Choroid plexus epithelial cell (primary cell): ENCODE measurements at regions not wholly inside any gene's neighbourhood (a gene's known extent, or its start where the extent isn't known, plus 50 kb on each side); places are given as distances from the start of the nearest gene placed in this dataset.

ENCODE experiments used
- DNase-seq: peaks from one replicate; pipeline ENCODE4 v3.0.0-alpha.2; 2010; ENCODE audit warnings: low read depth
- H3K4me3 ChIP-seq: 2 replicates; pipeline ENCODE4 v1.5.1; 2011; ENCODE audit warnings: low read depth, mild to moderate bottlenecking, control low read depth, low read length, moderate library complexity
- TF ChIP-seq, protein P1 (sequence below): conservative IDR thresholded peaks from 2 replicates; pipeline ENCODE4 v1.5.1; 2011; ENCODE audit warnings: low read depth, mild to moderate bottlenecking, control low read depth, inconsistent platforms, low read length, moderate library complexity

DNA sequence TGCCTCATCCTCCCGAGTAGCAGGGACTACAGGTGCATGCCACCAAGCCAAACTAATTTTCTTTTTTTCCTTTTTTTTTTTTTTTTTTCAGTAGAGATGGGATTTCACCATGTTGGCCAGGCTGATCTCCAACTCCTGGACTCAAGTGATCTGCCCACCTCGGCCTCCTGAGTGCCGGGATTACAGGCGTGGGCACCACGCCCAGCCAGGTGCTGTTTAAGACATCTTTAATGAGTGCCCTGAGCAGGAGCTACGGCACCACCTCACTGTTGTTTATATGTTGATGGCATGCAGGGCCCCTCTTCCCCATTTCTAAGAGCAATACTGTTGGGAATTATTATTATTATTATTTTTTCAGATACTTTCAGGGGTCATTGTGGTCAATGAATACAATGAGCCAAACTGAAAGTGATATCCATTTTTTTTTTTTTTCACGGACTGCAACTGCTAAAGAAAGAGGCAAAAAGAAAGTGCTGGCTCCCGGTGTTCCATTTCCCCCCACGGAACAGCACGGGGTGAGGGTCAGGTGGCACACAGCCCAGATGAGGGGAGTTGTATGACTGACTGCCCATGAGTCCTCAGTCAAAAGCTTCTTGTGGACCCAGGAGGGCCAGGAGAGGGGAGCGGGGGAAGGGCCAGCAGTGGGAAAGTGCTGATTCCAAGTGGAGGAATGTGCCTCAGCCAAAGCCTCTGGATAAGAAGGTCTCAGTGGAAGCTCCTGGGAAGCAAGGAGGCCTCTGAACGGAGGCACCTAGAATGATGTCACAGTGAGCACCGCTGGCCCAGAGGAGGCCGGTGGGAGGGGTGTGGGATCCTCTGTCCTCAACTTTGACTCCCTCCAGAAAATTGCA, 101.8 kb upstream of the HPF1 start:
- no peak overlapping the region for H3K4me3 ChIP-seq
- TF ChIP-seq, protein P1, sequence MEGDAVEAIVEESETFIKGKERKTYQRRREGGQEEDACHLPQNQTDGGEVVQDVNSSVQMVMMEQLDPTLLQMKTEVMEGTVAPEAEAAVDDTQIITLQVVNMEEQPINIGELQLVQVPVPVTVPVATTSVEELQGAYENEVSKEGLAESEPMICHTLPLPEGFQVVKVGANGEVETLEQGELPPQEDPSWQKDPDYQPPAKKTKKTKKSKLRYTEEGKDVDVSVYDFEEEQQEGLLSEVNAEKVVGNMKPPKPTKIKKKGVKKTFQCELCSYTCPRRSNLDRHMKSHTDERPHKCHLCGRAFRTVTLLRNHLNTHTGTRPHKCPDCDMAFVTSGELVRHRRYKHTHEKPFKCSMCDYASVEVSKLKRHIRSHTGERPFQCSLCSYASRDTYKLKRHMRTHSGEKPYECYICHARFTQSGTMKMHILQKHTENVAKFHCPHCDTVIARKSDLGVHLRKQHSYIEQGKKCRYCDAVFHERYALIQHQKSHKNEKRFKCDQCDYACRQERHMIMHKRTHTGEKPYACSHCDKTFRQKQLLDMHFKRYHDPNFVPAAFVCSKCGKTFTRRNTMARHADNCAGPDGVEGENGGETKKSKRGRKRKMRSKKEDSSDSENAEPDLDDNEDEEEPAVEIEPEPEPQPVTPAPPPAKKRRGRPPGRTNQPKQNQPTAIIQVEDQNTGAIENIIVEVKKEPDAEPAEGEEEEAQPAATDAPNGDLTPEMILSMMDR, result no peak
- DNase-seq, result no peak

DNA sequence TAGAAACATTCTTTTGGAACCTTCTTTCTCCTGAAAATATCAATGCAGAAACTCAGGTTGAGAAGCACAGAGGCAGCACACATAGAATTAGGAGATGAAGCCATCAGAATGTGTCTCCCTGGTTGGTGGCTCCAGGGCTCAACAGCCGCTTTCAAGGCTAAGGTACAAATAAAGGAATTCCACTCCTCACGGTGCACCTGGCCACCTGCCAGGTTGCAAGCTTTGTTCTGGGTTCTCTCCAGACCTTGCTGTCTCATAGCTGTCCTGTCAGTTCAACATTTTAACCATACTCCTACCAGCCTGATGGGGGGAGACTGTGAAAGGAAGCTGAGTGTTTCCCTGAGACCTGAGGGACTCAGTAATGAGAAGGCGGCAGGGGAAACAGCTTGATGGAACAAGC, 96.3 kb upstream of the HPF1 start:
- TF ChIP-seq, protein P1, result no peak
- H3K4me3 ChIP-seq, result no peak overlapping the region
- DNase-seq, result no peak

DNA sequence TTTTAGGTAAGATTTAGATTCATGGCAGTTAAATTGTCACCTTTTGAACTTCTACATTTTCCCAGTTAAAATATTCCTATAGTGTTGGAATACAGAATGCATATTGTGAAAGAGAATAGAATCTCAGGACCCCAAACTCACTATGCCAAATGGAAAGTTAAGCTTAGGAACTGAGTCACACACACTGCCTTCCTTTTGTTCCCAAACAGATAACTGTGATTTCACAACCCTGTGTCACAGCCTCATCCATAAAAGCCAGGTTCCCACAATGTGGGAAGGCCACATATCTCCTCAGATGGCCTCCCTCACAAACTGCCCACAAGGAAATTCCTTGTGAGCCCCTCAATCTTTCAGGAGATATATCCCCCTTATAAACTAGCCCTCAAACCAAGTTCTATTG, 94.7 kb upstream of the HPF1 start:
- TF ChIP-seq, protein P1, result no peak
- no peak overlapping the region for H3K4me3 ChIP-seq
- no peak for DNase-seq

DNA sequence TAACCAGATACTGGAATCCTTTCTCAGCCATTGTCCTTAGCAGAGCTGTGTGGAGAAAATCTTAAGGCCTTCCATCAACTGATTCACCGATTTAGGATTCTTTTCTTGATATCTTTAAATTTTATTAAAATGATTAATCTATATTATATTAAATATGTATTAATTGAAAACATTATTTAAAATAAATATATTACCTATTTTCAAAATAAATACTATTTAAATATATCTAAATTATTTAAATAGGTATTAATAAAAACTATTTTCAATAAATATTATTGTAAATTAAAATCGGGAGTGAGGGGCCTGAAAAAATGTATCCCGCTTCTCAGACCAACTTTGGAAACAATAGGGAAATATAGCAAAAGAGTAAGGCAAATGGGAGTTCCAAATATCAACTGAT, 94.0 kb upstream of the HPF1 start:
- TF ChIP-seq, protein P1, result no peak
- no peak overlapping the region for H3K4me3 ChIP-seq
- no peak for DNase-seq

DNA sequence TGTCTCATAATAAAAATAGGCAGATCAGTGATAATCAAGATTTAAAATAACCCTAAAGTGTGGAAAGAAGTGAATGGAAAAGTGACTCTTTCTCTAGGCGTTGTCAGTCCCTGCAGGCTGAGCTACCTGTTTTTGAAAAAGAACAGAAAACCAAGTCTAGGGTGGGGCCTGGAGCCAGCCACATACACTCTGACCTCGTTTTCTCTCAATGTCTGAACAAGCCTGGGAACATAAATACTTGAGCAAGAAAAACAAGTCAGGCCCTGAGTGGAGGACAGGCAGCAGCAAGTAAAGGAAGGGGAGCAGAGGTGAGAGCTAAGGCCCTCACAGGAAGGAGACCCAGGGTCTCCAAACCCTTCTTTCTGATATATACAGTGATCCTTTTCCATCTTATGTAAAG, 91.7 kb upstream of the HPF1 start:
- TF ChIP-seq, protein P1, result no peak
- DNase-seq, result no peak
- H3K4me3 ChIP-seq, result no peak overlapping the region

DNA sequence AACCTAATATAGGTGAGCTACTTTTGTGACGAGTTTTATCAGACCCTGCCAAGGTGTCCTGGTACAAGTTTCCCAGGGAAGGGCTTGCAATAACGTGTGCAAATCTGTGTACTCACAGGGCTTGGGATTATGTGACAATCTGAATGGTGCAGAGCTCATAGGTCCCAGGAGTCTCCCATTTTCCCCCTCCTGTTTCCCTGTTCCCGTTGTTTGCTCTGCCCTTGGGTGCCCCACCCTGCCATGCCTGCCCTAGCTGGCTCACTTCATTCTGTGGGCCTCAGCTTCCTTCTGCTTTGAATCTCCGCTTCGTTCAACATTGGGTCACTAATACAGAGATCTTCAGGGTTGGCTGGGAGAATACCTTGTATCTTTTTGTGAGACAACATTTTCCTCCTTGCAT, 90.3 kb upstream of the HPF1 start:
- no peak overlapping the region for H3K4me3 ChIP-seq
- TF ChIP-seq, protein P1, result no peak
- no peak for DNase-seq

DNA sequence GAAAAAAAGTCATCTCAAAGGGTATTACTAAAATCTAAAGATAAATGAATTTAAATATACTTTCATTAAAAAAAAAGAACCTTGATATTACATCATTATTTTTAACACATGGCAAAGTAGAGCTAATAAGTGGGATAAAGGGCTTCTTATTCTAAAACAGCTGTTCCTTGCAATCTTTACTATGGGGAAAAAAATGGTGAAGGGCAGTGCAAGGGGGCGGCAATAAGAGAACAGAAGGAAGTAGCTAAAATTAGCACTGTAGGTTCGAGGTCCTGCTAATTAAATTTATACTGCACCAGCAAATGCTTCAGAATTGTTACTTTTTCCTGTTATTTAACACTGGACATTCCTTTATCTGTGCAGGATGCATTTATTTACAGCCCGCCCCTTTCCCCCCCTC, 89.4 kb upstream of the HPF1 start:
- DNase-seq, result no peak
- no peak overlapping the region for H3K4me3 ChIP-seq
- TF ChIP-seq, protein P1, result no peak
